Panc1 (cell line): ENCODE measurements at regions not wholly inside any gene's neighbourhood (a gene's known extent, or its start where the extent isn't known, plus 50 kb on each side); places are given as distances from the start of the nearest gene placed in this dataset.

Experiments
- ATAC-seq: fragments of 200-7000 bp; cut with Tn5 transposase; 2 replicates; pipeline ENCODE4 v1.9.1; 2020; ENCODE audit warnings: mild to moderate bottlenecking, moderate library complexity
- BruUV-seq: library from RNA; stranded (reverse); fragments of 400-500 nt; replicated peaks from 2 replicates; lab custom pipeline; 2021; lab: Mats Ljungman, UMichigan
- CTCF ChIA-PET: fragments of 300-600 bp; sonication (Branson Sonifier 250); formaldehyde crosslinking; loops from one replicate; lab custom pipeline; 2022; ENCODE audit warnings: antibody characterized with exemption; lab: Charles Lee
- POLR2A ChIA-PET: fragments of 300-600 bp; sonication (Branson Sonifier 250); formaldehyde crosslinking; loops from one replicate; lab custom pipeline; 2022; ENCODE audit warnings: antibody characterized with exemption; lab: Charles Lee
- DNase-seq: peaks from one replicate; pipeline ENCODE4 v3.0.0-alpha.2; 2010; ENCODE audit warnings: low read depth, low spot score
- H3K27ac ChIP-seq: 2 replicates; pipeline ENCODE4 v1.5.1; 2011; ENCODE audit warnings: mild to moderate bottlenecking, low read length, inconsistent platforms
- H3K27me3 ChIP-seq: fragments of 200-500 bp; sonication (Bioruptor generic); 2 replicates; pipeline ENCODE4 v1.6.0; 2014; ENCODE audit warnings: low read length, inconsistent platforms; ENCODE audit not compliant: control insufficient read depth, insufficient read depth
- H3K36me3 ChIP-seq: fragments of 200-500 bp; sonication (Bioruptor generic); 2 replicates; pipeline ENCODE4 v1.5.1; 2014; ENCODE audit warnings: inconsistent platforms, mild to moderate bottlenecking, low read length, moderate library complexity; ENCODE audit not compliant: control insufficient read depth, insufficient read depth
- H3K4me1 ChIP-seq: 2 replicates; pipeline ENCODE4 v1.5.1; 2011; ENCODE audit warnings: inconsistent platforms, mild to moderate bottlenecking, low read length, moderate library complexity; ENCODE audit not compliant: control insufficient read depth, insufficient read depth
- H3K4me3 ChIP-seq, 2 experiments: 2 replicates each; pipeline ENCODE4 v1.5.1; 2011 to 2012; ENCODE audit warnings: low read depth in 2 of 2, low read length in 2 of 2, mild to moderate bottlenecking in 2 of 2, inconsistent platforms in 1 of 2, moderate library complexity in 1 of 2
- H3K9me3 ChIP-seq: fragments of 200-500 bp; sonication (Bioruptor generic); 2 replicates; pipeline ENCODE4 v1.5.1; 2014; ENCODE audit warnings: low read depth, mild to moderate bottlenecking, inconsistent platforms, low read length, moderate library complexity; ENCODE audit not compliant: control insufficient read depth, insufficient read depth
- CTCF ChIP-seq: fragments of 450-650 bp; IDR thresholded peaks from 2 replicates; pipeline ENCODE4 v1.5.1; 2017; ENCODE audit warnings: mild to moderate bottlenecking
- POLR2AphosphoS5 ChIP-seq: IDR thresholded peaks from 2 replicates; pipeline ENCODE4 v1.6.1; 2012; ENCODE audit warnings: mild to moderate bottlenecking, low read depth, low read length, moderate library complexity
- REST ChIP-seq, 2 experiments: IDR thresholded peaks; 2 replicates each; pipeline ENCODE4 v1.6.1; 2011 to 2012; ENCODE audit warnings: low read depth in 2 of 2, control low read depth in 1 of 2, low read length in 1 of 2, mild to moderate bottlenecking in 1 of 2, moderate library complexity in 1 of 2; ENCODE audit not compliant: insufficient read depth in 1 of 2
- SIN3A ChIP-seq: IDR thresholded peaks from 2 replicates; pipeline ENCODE4 v1.6.1; 2012; ENCODE audit warnings: low read depth, mild to moderate bottlenecking, low read length, moderate library complexity, borderline replicate concordance; ENCODE audit not compliant: insufficient read depth
- TCF7L2 ChIP-seq: IDR thresholded peaks from 2 replicates; pipeline ENCODE4 v1.6.1; 2011; ENCODE audit warnings: mild to moderate bottlenecking, low read depth, low read length, inconsistent platforms
- in situ Hi-C: cut with HindIII; loops from 2 replicates; pipeline ENCODE4 v1.10.0; 2016; ENCODE audit warnings: low sequenced_read_pairs, low pct_unique_long_range_greater_than_20kb
- intact Hi-C: fragments of 100-400 bp; cut with micrococcal nuclease; formaldehyde crosslinking; loops from one replicate; pipeline ENCODE4 v1.10.0; 2022; ENCODE audit not compliant: unreplicated experiment

GRCh38 chr21:36551731-36552433 lies 72.0 kb upstream of the CLDN14 start:
- Histone ChIP-seq H3K36me3 (no peaks in the 10 kb centered on the region), H3K4me1 (no peaks in the 10 kb centered on the region), H3K27ac (no peak overlapping the region), H3K27me3 (no peaks in the 10 kb centered on the region), H3K9me3 (no peaks in the 10 kb centered on the region), H3K4me3 (no peak overlapping the region)
- ChIA-PET POLR2A (no interaction called here), CTCF (no interaction called here)
- no peak for ATAC-seq
- in situ Hi-C loops (no loop called here), intact Hi-C loops (no loop called here)
- no peak for DNase-seq
- TF ChIP-seq TCF7L2 (no peak), REST (IDR thresholded peaks at IDR 0.05; ENCODE audit: insufficient read depth in 1 of 2, low read depth in 2 of 2, low read length in 1 of 2) (no peak), SIN3A (no peak), CTCF (no peak), POLR2AphosphoS5 (no peak)
- BruUV-seq, result no TSS peak

- ChIA-PET POLR2A (no interaction called here), CTCF (no interaction called here)
- DNase-seq, result no peak
- H3K27ac ChIP-seq, result no peak overlapping the region
- intact Hi-C loops (no loop called here), in situ Hi-C loops (no loop called here)
- no TSS peak for BruUV-seq
- H3K36me3 ChIP-seq, result no peaks in the 10 kb centered on the region
- 0 out of 2 replicates have a peak, but pooled peaks cover 1% of the 10 kb centered on the region for H3K27me3 ChIP-seq
- no peak for ATAC-seq
- H3K4me1 ChIP-seq, result no peaks in the 10 kb centered on the region
- no peaks in the 10 kb centered on the region for H3K9me3 ChIP-seq
- H3K4me3 ChIP-seq, result no peak overlapping the region
- TF ChIP-seq SIN3A (no peak), REST (IDR thresholded peaks at IDR 0.05; ENCODE audit: insufficient read depth in 1 of 2, low read depth in 2 of 2, low read length in 1 of 2) (no peak), TCF7L2 (no peak), CTCF (no peak), POLR2AphosphoS5 (no peak)
Observed at GRCh38 chr21:36552434-36552785, 72.5 kb upstream of the CLDN14 start.
